H1 (cell line): ENCODE measurements at regions not wholly inside any gene's neighbourhood (a gene's known extent, or its start where the extent isn't known, plus 50 kb on each side); places are given as distances from the start of the nearest gene placed in this dataset.

Experiments
- CTCF ChIA-PET: fragments of 300-600 bp; sonication (Branson Sonifier 250); formaldehyde crosslinking; loops from one replicate; lab custom pipeline; 2021; ENCODE audit not compliant: partially characterized antibody; lab: Charles Lee
- POLR2A ChIA-PET: fragments of 300-600 bp; sonication (Branson Sonifier 250); formaldehyde crosslinking; loops from one replicate; lab custom pipeline; 2021; ENCODE audit warnings: inconsistent platforms; ENCODE audit not compliant: partially characterized antibody; lab: Charles Lee
- DNase-seq, 2 experiments: peaks; one replicate each; pipeline versions ENCODE4 v3.0.0 to v3.0.0-alpha.2; 2010 to 2022; ENCODE audit warnings: low spot score in 2 of 2, low read depth in 1 of 2, mixed read lengths in 1 of 2
- FAIRE-seq: peaks from 2 replicates; lab custom pipeline; 2011; peaks lifted over from hg19 to GRCh38; lab: Jason Lieb, UNC
- H2AFZ ChIP-seq: 2 replicates; pipeline ENCODE4 v1.8.1; 2012; ENCODE audit warnings: low read length, inconsistent platforms
- H2AK5ac ChIP-seq: 2 replicates; pipeline ENCODE4 v1.6.1; 2013; ENCODE audit warnings: low read depth, low read length
- H2BK120ac ChIP-seq: replicated peaks from 2 replicates; pipeline ENCODE3; 2013; ENCODE audit warnings: low read depth, low read length, inconsistent platforms
- H2BK12ac ChIP-seq: 2 replicates; pipeline ENCODE4 v1.6.1; 2013; ENCODE audit warnings: low read depth, low read length
- H2BK15ac ChIP-seq: 2 replicates; pipeline ENCODE4 v1.6.1; 2013; ENCODE audit warnings: low read length
- H2BK20ac ChIP-seq: 2 replicates; pipeline ENCODE4 v1.6.1; 2013; ENCODE audit warnings: low read length
- H2BK5ac ChIP-seq: 2 replicates; pipeline ENCODE4 v1.6.1; 2013; ENCODE audit warnings: low read depth, low read length
- H3K14ac ChIP-seq: 2 replicates; pipeline ENCODE4 v1.6.1; 2013; ENCODE audit warnings: inconsistent platforms; ENCODE audit not compliant: insufficient read length
- H3K18ac ChIP-seq: 2 replicates; pipeline ENCODE4 v1.6.1; 2013; ENCODE audit warnings: low read length; ENCODE audit errors: extremely low read depth
- H3K23ac ChIP-seq: 2 replicates; pipeline ENCODE4 v1.6.1; 2013; ENCODE audit warnings: inconsistent platforms; ENCODE audit not compliant: insufficient read length
- H3K23me2 ChIP-seq: 2 replicates; pipeline ENCODE4 v1.6.1; 2013; ENCODE audit warnings: low read depth, low read length
- H3K27ac ChIP-seq: 2 replicates; pipeline ENCODE4 v1.6.1; 2011; ENCODE audit warnings: low read depth, low read length, inconsistent platforms
- H3K27me3 ChIP-seq, 4 experiments: replicated peaks in 1 of 4; 1 replicate in 1 of 4; 2 replicates in 3 of 4; pipeline versions ENCODE4 v1.6.1 to v1.8.1; 2011 to 2013; ENCODE audit warnings: low read length in 3 of 4, mild to moderate bottlenecking in 3 of 4, inconsistent platforms in 2 of 4, mixed read lengths in 2 of 4, moderate library complexity in 1 of 4; ENCODE audit not compliant: control insufficient read depth in 3 of 4, insufficient read depth in 3 of 4; ENCODE audit errors: extremely low read depth in 1 of 4
- H3K36me3 ChIP-seq, 4 experiments: 2 replicates each; pipeline versions ENCODE4 v1.6.1 to v1.8.1; 2011 to 2013; ENCODE audit warnings: mild to moderate bottlenecking in 4 of 4, low read length in 3 of 4, moderate library complexity in 2 of 4, control low read depth in 1 of 4, inconsistent platforms in 1 of 4; ENCODE audit not compliant: insufficient read depth in 4 of 4, control insufficient read depth in 2 of 4
- H3K4ac ChIP-seq: replicated peaks from 2 replicates; pipeline ENCODE3; 2013; ENCODE audit warnings: low read length, low read depth, mixed read lengths, inconsistent platforms; ENCODE audit not compliant: insufficient read length
- H3K4me1 ChIP-seq, 4 experiments: replicated peaks in 1 of 4; 1 replicate in 1 of 4; 2 replicates in 3 of 4; pipeline versions ENCODE4 v1.6.1 to v1.8.1; 2011 to 2013; ENCODE audit warnings: low read length in 3 of 4, inconsistent platforms in 2 of 4, mixed read lengths in 1 of 4; ENCODE audit not compliant: insufficient read depth in 4 of 4, control insufficient read depth in 3 of 4
- H3K4me2 ChIP-seq, 2 experiments: 2 replicates each; pipeline versions ENCODE4 v1.6.1 to v1.8.1; 2011 to 2013; ENCODE audit warnings: low read depth in 2 of 2, low read length in 2 of 2, control low read depth in 1 of 2, inconsistent platforms in 1 of 2, mild to moderate bottlenecking in 1 of 2; ENCODE audit not compliant: insufficient read depth in 1 of 2
- H3K4me3 ChIP-seq, 4 experiments: fragments of 200-600, 300-600 bp in 1 of 4; sonication (generic), shearing (Covaris generic), sonication (Bioruptor Twin) in 1 of 4; 2 replicates each; pipeline versions ENCODE4 v1.5.1 to v1.8.1; 2011 to 2016; ENCODE audit warnings: low read length in 4 of 4, low read depth in 3 of 4, control low read depth in 2 of 4, inconsistent platforms in 2 of 4, mild to moderate bottlenecking in 2 of 4, mixed read lengths in 1 of 4, moderate library complexity in 1 of 4; ENCODE audit not compliant: insufficient read depth in 2 of 4; ENCODE audit errors: extremely low read depth in 1 of 4
- H3K56ac ChIP-seq: replicated peaks from 2 replicates; pipeline ENCODE3; 2013; ENCODE audit warnings: low read depth, mild to moderate bottlenecking, mixed read lengths, low read length, inconsistent platforms; ENCODE audit not compliant: insufficient read length
- H3K79me1 ChIP-seq: 2 replicates; pipeline ENCODE4 v1.6.1; 2013; ENCODE audit warnings: low read depth, low read length, control low read depth
- H3K79me2 ChIP-seq, 2 experiments: 2 replicates each; pipeline versions ENCODE4 v1.6.1 to v1.8.1; 2012 to 2013; ENCODE audit warnings: low read length in 2 of 2, mild to moderate bottlenecking in 2 of 2, inconsistent platforms in 1 of 2; ENCODE audit not compliant: insufficient read depth in 2 of 2, control insufficient read depth in 1 of 2
- H3K9ac ChIP-seq, 4 experiments: replicated peaks in 1 of 4; 1 replicate in 1 of 4; 2 replicates in 3 of 4; pipeline versions ENCODE4 v1.6.1 to v1.8.1; 2011 to 2013; ENCODE audit warnings: low read depth in 3 of 4, low read length in 3 of 4, control low read depth in 2 of 4, mild to moderate bottlenecking in 2 of 4, moderate library complexity in 2 of 4, inconsistent platforms in 1 of 4; ENCODE audit errors: extremely low read depth in 1 of 4
- H3K9me3 ChIP-seq, 2 experiments: 2 replicates each; pipeline versions ENCODE4 v1.6.1 to v1.8.1; 2012 to 2013; ENCODE audit warnings: mild to moderate bottlenecking in 2 of 2, moderate library complexity in 2 of 2, control low read depth in 1 of 2, inconsistent platforms in 1 of 2, low read depth in 1 of 2, low read length in 1 of 2, mixed read lengths in 1 of 2; ENCODE audit not compliant: insufficient read depth in 2 of 2
- H4K20me1 ChIP-seq, 2 experiments: replicated peaks in 1 of 2; 2 replicates each; pipeline versions ENCODE3 to v1.8.1; 2011 to 2013; ENCODE audit warnings: inconsistent platforms in 2 of 2, low read length in 2 of 2, mild to moderate bottlenecking in 1 of 2; ENCODE audit not compliant: insufficient read depth in 2 of 2, control insufficient read depth in 1 of 2
- H4K5ac ChIP-seq: 2 replicates; pipeline ENCODE4 v1.6.1; 2013; ENCODE audit warnings: low read length, low read depth, mixed read lengths, inconsistent platforms; ENCODE audit not compliant: insufficient read length
- H4K8ac ChIP-seq: 2 replicates; pipeline ENCODE4 v1.8.0; 2013; ENCODE audit warnings: mild to moderate bottlenecking, moderate library complexity, low read length, inconsistent platforms; ENCODE audit not compliant: insufficient read depth; ENCODE audit errors: extremely low read depth
- H4K91ac ChIP-seq: replicated peaks from 2 replicates; pipeline ENCODE3; 2013; ENCODE audit warnings: low read length, mixed read lengths, inconsistent platforms; ENCODE audit not compliant: insufficient read length
- HDAC2 ChIP-seq, 2 experiments: fragments of 300-600 bp in 1 of 2; sonication (generic) in 1 of 2; IDR thresholded peaks; 2 replicates each; pipeline ENCODE4 v1.6.1; 2011 to 2012; ENCODE audit warnings: low read depth in 2 of 2, low read length in 2 of 2, mild to moderate bottlenecking in 2 of 2, moderate library complexity in 2 of 2, borderline replicate concordance in 1 of 2, inconsistent platforms in 1 of 2
- RAD21 ChIP-seq, 2 experiments: IDR thresholded peaks in 1 of 2; conservative IDR thresholded peaks in 1 of 2; 2 replicates each; pipeline ENCODE4 v1.6.1; 2011; ENCODE audit warnings: low read depth in 2 of 2, low read length in 2 of 2, improper control_type of control experiment in 1 of 2, inconsistent platforms in 1 of 2, mild to moderate bottlenecking in 1 of 2, moderate library complexity in 1 of 2
- TCF12 ChIP-seq: IDR thresholded peaks from 2 replicates; pipeline ENCODE4 v1.6.1; 2011; ENCODE audit warnings: low read depth, mild to moderate bottlenecking, low read length
- WGBS, 2 experiments: shearing (Covaris generic) in 1 of 2; methylation state at CpG; one replicate each; pipeline versions ENCODE4 v1.1.6 to v1.1.7; 2013 to 2015; ENCODE audit warnings: low lambda C conversion rate in 2 of 2, mixed read lengths in 2 of 2, inconsistent platforms in 1 of 2, low coverage in 1 of 2, missing lambda C conversion rate in 1 of 2; ENCODE audit not compliant: insufficient replicate concordance in 2 of 2, insufficient coverage in 1 of 2, insufficient read length in 1 of 2; ENCODE audit errors: extremely low coverage in 1 of 2, missing lambda C conversion rate in 1 of 2; 5-methylcytosine and 5-hydroxymethylcytosine counted together

DNA sequence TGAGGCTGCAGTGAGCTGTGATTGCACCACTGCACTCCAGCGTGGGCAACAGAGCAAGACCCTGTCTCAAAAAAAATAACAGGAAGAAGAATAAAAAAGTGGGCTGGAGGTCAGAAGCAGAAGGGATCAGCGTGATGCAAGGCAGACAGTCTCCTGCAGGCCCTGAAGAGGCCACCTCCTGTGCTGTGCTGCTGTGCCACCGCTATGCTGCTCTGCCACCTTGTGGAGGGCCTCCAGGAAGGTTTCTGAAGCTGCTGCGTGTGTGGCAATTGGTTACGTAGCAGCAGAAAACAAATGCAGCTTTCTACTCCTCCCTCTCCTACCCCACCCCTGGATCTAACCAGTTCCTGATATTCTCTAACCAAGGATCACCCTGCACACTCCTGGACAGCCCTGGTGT lies 815.5 kb downstream of the KCNJ18 start:
- Histone ChIP-seq H3K9me3 (peaks cover 61 to 87% of the 10 kb centered on the region in 2 experiments), H2BK5ac (no peak overlapping the region), H3K4me1 (no peaks in the 10 kb centered on the region), H2AFZ (no peak overlapping the region), H2BK12ac (no peak overlapping the region), H3K4me2 (no peak overlapping the region), H4K8ac (no peak overlapping the region), H4K5ac (no peak overlapping the region), H3K27me3 (no peaks in the 10 kb centered on the region), H3K36me3 (no peaks in the 10 kb centered on the region; a peak in 1 of 8 replicates), H3K14ac (no peak overlapping the region), H2BK120ac (no peak overlapping the region), H3K18ac (no peak overlapping the region), H3K4ac (no peak overlapping the region), H3K27ac (no peak overlapping the region), H3K56ac (no peak overlapping the region), H4K20me1 (no peaks in the 10 kb centered on the region), H3K79me1 (no peaks in the 10 kb centered on the region), H3K79me2 (no peaks in the 10 kb centered on the region), H3K4me3 (no peak overlapping the region), H3K23me2 (peaks cover 1% of the 10 kb centered on the region; the same call in 1 of the 2 replicates), H2BK20ac (no peak overlapping the region), H2AK5ac (no peak overlapping the region), H3K9ac (no peak overlapping the region), H3K23ac (no peak overlapping the region), H2BK15ac (no peak overlapping the region), H4K91ac (no peak overlapping the region)
- TF ChIP-seq TCF12 (no peak), RAD21 (IDR thresholded peaks at IDR 0.05 in 1 of 2, conservative IDR thresholded peaks at IDR 0.05 in 1 of 2; ENCODE audit: low read depth in 2 of 2, low read length in 2 of 2) (peak in 1 of 2 experiments; percentile 7; a peak in 1 of 4 replicates), HDAC2 (IDR thresholded peaks at IDR 0.05; ENCODE audit: borderline replicate concordance in 1 of 2, low read depth in 2 of 2, low read length in 2 of 2) (no peak)
- POLR2A ChIA-PET: no interaction called here
- CTCF ChIA-PET: no interaction called here
- 65% methylated on average over 5 of the region's 5 CpGs; no CpG with 5 or more reads in 1 of the 2 experiments for WGBS, 2 experiments
- DNase-seq: no peak
- FAIRE-seq: no peak
